GM21390 (cell line): ENCODE measurements at regions not wholly inside any gene's neighbourhood (a gene's known extent, or its start where the extent isn't known, plus 50 kb on each side); places are given as distances from the start of the nearest gene placed in this dataset.
"Not testable (repeated sequence)": the region's sequence is repeated elsewhere in the genome, so short reads cannot be mapped to it uniquely, and the experiment has no call there.

Experiments used
- ATAC-seq: cut with Tn5 transposase; IDR thresholded peaks from one replicate; pipeline ENCODE4 v1.9.1; 2021; ENCODE audit not compliant: unreplicated experiment

GRCh38 chr14:105581551-105582341 is 55.4 kb downstream of the TMEM121 start:
- peak; percentile 46 for ATAC-seq

GRCh38 chr14:105582639-105583038 is 56.3 kb downstream of the TMEM121 start:
- no peak for ATAC-seq

- not testable (repeated sequence) for ATAC-seq
Measured at GRCh38 chr14:105583914-105584313, 57.5 kb downstream of the TMEM121 start.

- not testable (repeated sequence) for ATAC-seq
Measured at GRCh38 chr14:105585290-105585689, 58.9 kb downstream of the TMEM121 start.

- not testable (repeated sequence) for ATAC-seq
Measured at GRCh38 chr14:105585722-105586121, 59.3 kb downstream of the TMEM121 start.

GRCh38 chr14:105586144-105586872 is 59.9 kb downstream of the TMEM121 start:
- ATAC-seq = not testable (repeated sequence)

- not testable (repeated sequence) for ATAC-seq
Measured at GRCh38 chr14:105587034-105587433, 60.7 kb downstream of the TMEM121 start.

- not testable (repeated sequence) for ATAC-seq
Measured at GRCh38 chr14:105587482-105588235, 61.3 kb downstream of the TMEM121 start.

- no peak for ATAC-seq
Measured at GRCh38 chr14:105588236-105588860, 62.0 kb downstream of the TMEM121 start.

- no peak for ATAC-seq
Measured at GRCh38 chr14:105589161-105589925, 63.0 kb downstream of the TMEM121 start.

GRCh38 chr14:105589926-105590185 is 63.5 kb downstream of the TMEM121 start:
- ATAC-seq = not testable (repeated sequence)

- no peak for ATAC-seq
Measured at GRCh38 chr14:105591052-105591451, 64.7 kb downstream of the TMEM121 start.

GRCh38 chr14:105591792-105592341 is 65.5 kb downstream of the TMEM121 start:
- not testable (repeated sequence) for ATAC-seq

GRCh38 chr14:105592646-105593045 is 66.3 kb downstream of the TMEM121 start:
- not testable (repeated sequence) for ATAC-seq

- ATAC-seq = not testable (repeated sequence)
Measured at GRCh38 chr14:105595346-105595745, 69.0 kb downstream of the TMEM121 start.

GRCh38 chr14:105596374-105596773 is 70.0 kb downstream of the TMEM121 start:
- not testable (repeated sequence) for ATAC-seq

- ATAC-seq = not testable (repeated sequence)
Measured at GRCh38 chr14:105598040-105598763, 71.8 kb downstream of the TMEM121 start.

- ATAC-seq = not testable (repeated sequence)
Measured at GRCh38 chr14:105598925-105599586, 72.7 kb downstream of the TMEM121 start.
